ENCODE measurements at regions not wholly inside any gene's neighbourhood (a gene's known extent, or its start where the extent isn't known, plus 50 kb on each side); places are given as distances from the start of the nearest gene placed in this dataset.

- no peak for TF ChIP-seq CTCF (conservative IDR thresholded peaks at IDR 0.05)
- TF ChIP-seq EZH2 (IDR thresholded peaks at IDR 0.05; ENCODE audit: low read depth) = no peak
These were observed 547.3 kb upstream of the PLXNA2 start for GRCh38 chr1:208791456-208791855.

Data from PC-9 (cell line).